Ammon's horn (tissue), 1 donor: ENCODE measurements at regions not wholly inside any gene's neighbourhood (a gene's known extent, or its start where the extent isn't known, plus 50 kb on each side); places are given as distances from the start of the nearest gene placed in this dataset.
A peak's percentile ranks its signal among the peaks of the same experiment; 100 is the strongest.

Experiments
- DNase-seq: peaks from one replicate; pipeline ENCODE4 v3.0.0-alpha.2; 2016; ENCODE audit warnings: low spot score

DNA sequence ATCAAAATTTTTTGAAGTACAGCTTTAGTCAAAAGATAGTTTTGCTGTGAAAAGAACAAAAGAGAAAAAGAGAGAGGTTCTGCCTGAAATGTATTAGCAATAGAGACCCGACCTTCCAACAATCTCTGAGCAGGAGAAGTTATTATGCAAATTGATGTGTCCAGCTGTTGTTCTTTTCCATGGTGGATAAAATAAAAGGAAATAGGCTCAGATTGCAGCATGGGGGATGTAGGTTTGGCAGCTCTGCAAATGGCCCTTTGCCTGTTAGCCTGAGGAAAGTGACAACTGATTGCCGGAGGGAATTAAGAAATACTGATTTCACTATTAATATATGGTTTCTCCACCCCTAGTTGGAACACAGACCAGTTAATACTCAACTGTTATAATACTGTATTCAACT, 1283.2 kb upstream of the NXPH2 start:
- DNase-seq, result no peak

DNA sequence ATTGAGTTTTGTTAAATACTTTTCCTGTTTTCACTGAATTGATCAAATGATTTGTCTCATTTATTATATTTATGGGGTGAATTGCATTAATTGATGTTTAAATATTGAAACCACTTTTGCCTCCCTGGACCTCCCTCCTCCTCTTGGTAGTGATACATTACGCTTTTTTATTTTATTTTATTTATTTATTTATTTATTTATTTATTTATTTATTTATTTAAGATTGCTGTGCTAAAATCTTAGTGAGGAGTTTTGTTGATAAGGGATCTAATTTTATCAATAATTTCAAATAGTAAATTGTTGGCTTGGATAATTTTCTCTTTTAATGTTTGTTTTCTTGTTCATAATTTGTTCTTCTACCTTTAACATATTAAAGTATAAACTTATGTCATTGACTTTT, 1281.0 kb upstream of the NXPH2 start:
- no peak for DNase-seq

DNA sequence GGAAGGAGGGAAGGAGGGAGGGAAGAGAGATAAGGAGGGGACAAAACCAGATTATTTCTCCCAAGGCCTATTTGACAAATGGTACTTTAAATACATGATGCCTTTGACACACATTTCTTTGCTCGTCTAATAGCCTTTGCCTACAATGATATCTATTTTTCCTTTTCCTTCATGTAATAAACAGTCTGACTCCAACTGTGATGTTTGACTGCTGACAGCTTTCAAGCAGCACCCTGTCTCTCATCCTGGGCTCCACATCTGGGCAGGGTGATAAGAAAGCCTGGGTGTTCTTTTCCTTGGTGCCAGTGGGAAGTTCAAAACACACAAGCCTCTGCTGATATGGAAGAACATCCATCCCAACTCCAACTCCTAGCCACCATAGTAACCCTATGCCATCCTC, 1277.7 kb upstream of the NXPH2 start:
- DNase-seq, result no peak

DNA sequence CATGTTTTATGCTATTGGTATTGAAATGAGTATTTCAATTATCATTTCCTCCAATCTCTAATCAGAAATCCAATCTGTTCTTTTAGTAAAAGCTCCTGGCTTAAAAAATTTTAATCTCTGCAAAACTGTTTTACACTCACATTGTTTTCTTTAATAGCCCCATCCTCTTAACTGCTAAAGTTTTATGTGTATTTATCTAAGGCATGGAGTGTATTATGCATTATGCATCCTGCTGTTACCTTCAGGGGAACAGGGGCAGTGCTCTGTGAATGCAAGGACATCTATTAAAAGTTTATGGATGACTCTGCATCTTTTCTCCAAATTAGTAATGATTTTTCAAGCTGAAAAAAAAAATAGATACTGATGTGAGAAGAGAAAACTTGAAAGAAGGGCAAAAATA, 1261.6 kb upstream of the NXPH2 start:
- no peak for DNase-seq

DNA sequence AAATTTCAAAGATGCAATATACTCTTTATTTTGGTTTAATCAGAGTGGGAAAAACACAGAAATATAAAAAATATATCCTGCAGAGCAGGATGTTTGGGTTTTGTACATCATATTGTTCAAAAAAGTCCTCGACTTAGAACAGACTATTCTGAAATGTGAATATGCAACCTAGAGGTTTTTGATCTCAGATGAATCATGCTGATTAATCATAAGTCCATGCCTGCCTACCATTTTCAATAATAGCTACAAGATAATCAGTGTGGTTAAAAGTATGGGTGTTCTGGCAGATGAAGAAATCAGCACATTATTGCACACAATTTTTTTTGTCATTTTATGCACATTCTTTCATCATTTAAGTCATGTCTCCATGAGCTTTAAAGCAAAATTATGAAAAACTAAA, 1261.0 kb upstream of the NXPH2 start:
- peak; percentile 5 for DNase-seq

DNA sequence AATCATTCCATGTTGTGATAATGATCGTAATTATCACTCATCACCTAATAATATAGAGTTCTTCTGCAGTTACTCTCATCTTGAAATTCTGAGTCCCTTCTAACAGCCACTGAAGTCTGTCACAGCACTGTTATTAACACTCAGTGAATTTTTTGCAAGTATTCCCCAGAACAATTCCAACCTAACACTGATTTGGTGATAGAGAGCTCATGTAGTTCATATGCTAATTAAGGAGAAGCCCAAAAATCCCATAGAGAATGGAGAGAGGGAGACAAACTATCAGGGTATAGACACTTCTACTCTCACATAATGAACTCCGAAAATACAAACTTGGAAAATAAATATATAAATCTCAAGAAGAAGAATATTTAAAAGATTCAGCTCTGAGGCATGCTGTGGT, 1253.4 kb upstream of the NXPH2 start:
- DNase-seq, result no peak

DNA sequence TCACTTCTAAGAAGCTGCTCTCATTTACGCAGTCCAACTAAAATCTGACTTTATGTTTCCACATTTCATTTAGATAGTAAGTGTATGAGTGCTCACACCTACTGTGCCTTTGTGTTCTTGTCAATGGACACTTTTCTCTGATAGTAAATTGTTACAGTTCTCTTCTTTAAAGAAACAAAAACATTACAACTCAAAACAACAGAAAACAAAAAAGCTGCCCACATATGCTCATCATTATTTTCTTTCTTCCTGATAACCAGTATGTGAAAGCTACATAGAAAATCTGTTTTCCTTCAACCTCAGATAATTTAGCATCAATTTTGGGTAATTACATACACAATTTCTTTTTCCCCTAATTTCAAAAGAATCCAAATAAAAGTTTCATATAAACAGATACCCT, 1247.8 kb upstream of the NXPH2 start:
- DNase-seq, result no peak

DNA sequence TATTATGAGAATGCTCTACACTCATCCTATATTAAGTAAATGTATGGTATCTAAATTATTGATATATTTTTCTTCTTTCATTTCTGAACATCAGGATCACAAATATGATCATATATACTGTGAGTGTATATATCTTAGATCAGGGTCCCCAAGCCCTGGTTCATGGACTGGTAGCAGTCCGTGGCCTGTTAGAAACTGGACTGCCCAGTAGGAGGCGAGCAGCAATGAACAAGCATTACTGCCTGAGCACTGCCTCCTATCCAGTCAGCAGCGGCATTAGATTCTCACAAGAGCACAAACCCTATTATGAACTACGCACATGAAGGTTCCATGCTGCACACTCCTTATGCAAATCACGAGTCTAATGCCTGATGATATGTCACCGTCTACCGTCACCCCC, 1247.1 kb upstream of the NXPH2 start:
- no peak for DNase-seq

DNA sequence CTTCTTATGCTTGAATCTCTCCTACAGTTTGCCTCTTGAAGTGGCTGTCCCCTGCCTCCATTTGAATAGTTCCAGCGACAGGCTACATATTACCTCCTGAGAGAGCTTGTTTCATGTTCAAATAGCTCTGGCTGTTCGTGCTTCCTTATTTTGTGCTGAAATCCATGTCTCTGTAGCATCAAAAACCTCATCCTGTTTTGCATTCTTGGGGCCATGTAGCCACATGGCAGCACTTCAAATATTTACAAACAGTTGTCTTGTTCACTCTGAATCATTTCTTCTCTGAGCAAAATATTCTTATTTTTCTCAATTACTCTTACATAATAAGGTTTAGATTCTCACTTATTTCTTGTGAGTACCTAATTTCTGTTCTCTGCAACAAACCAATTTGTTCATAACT, 1243.1 kb upstream of the NXPH2 start:
- no peak for DNase-seq

DNA sequence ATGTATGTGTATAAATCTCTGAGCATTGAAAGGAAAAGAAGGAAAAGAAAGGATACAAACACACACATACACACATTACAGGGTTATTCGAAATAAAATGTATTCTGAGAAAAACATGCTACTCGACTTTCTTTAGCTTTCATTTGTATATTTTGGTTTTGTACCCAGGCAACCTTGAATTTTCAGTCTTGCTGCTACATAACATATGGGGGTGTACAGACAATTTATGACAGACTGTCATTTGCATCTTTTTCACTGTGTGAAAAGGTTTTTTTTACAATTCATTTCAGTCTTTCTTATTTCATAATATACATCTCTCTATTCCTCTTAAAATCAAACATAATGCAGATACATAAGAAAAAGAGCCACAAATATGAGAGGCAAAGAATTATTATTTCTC, 1238.4 kb upstream of the NXPH2 start:
- DNase-seq, result no peak

DNA sequence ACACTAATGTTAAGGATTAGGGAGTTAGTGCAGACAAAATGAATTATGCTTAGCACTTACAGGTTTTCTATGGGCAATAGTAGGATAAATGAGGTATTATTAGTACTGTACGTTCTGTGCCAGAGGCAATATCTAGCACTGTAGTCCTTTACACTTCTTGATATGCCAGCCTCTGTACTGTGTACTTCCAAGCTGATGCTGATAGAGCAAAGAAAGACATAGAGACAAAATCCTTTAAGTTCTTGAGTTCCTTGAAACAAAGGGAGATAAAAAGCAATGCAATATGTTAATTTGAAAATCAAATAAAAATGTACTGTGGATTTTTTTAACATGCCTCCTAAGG, 1234.0 kb upstream of the NXPH2 start:
- DNase-seq, result no peak

DNA sequence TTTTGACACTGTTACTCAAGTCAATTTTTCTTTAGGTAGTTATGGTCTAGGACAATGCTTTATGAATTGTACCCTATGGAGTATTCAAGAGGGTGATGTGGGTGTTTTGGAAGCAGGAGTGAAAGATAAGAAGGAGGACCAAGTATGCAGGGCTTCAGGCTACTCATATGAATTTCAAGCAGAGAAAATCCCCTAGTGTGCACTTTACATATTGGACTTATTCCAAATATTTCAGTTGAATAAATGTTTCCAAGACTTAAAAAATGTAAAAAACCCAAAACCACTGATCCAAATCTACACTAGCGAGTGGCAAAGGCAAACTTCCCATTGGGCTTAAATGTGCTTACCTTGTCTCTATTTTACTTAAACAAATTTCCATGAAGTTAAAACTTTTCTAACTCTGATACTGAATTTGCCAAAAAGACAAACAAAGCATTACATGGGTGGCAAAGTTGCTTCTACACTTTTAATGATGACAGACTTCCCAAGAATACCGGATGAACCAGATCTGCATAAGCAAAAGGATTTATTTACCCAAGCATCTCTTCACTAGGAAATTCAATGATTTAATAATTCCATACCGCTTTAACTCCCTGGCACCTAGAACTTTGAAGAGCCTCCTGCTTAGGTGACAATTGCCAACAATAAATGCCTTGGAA, 1233.5 kb upstream of the NXPH2 start:
- no peak for DNase-seq

DNA sequence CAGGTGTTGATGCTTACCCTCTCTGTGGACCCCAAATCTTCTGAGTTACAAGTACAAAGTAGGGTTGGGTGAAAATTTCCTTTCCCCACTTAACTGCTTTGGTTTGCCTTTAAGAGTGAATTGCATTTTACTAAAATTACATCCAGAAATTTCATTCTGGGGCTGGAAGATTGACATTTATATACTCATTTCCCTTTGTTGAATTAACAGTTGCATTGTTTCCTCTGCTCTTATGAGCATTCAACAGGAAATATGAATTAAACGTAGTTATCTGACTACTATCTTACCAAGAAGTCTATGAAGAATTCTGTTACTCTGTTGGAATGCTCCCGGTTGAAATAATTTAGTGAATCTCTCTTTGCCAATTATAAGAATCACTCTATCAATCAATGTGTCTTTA, 1231.1 kb upstream of the NXPH2 start:
- no peak for DNase-seq

DNA sequence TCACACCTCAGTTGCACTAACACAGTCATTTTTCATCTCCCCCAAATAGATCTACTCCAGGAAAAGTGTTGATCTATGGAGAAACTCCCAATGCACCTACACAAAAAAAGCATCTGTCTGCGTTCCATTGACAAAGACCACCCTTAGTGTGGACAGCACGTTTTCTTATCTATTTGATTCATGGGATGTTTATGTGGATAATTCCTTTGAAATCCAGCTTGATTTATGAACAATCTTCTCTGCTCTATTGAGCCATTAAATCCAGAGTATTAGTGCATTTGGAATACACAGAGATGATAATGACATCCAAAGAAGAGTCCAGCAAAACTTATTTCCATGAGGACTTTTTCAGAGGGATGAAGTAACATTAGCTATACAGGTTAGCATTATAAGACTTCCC, 1221.9 kb upstream of the NXPH2 start:
- DNase-seq, result no peak

DNA sequence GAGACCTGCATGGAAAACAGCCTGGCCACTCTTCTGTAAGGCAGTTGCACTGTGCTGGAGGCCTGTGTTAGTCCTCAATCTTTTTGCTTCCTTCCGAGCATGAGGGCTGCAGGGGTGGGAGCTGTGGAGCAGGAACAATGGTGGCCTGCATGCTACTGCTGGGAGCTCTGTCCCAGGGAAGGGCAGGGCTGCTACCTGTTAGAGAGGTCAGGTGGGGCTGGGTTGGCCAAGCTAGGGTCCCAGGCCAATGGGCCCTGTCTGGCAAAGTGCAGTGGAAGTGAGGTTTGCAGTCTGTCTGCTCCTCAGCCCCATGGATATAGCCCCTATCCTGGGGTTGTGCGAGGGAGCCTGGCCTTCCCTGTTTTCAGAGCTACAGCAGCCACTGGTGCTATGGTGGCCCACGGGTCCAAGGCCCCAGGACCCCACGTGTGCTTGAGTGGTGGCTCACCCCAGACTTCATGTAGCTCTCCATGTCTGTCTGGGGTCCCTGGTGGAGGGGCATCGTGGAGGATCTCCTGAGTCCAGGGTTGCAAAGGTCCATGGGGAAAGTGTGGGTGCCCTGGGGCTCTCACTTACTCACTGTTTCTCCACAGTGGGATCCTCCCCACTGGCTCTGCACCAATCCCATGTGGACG, 1212.6 kb upstream of the NXPH2 start:
- no peak for DNase-seq

DNA sequence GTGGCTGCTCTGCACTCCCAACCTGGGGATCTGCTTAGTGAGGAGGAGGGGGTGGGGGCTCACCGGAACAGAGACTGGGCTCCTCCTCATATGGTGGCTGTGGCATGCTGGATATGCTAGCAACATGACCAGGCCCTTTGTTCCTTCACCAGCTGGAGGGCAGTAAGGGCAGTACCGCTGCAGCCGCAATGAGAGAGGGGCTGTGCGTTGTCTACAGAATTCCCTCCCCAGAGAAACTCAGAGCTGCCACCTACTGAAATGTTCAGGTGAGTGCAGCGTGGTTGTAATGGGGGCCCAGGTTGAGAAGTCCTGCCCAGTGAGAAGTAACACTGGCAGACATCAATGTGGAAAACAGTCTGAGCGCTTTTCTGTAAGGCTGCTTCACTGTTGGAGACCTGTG, 1211.9 kb upstream of the NXPH2 start:
- DNase-seq, result no peak

DNA sequence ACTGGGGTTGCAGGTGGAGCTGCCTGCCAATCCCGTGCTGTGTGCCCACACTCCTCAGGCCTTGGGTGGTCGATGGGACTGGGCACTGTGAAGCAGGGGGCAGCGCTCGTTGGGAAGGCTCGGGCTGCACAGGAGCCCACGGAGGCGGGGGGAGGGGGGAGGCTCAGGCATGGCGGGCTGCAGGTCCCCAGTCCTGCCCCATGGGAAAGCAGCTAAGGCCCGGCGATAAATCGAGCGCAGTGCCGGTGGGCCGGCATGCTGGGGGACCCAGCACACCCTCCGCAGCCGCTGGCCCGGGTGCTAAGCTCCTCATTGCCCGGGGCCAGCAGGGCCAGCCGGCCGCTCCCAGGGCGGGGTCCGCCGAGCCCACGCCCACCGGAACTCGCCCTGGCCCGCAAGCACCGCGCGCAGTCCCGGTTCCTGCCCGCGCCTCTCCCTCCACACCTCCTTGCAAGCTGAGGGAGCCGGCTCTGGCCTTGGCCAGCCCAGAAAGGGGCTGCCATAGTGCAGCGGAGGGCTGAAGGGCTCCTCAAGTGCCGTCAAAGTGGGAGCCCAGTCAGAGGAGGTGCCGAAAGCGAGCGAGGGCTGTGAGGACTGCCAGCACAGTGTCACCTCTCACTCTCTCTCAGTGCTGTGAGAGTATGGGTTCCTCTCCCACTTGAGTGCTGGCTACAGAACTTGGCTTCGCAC, 1210.6 kb upstream of the NXPH2 start:
- DNase-seq, result no peak

DNA sequence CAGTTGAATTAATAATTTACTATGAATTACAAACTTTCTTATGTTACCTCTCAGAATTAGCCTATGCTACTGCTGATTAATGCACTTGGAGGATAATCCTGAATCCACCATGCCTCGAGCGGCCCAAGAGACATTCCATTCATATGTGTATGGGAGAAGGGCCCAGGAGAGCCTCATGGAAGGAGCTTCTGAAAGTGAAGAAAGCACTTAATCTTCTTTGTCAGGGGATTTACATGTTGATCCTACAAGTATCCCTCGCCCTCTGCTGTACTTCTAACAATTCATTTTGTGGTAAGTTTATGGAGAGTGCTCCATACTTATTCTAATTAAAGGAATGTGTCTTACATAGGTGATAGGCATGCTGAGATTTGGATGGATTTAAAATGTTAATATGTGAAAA, 1189.1 kb upstream of the NXPH2 start:
- DNase-seq, result no peak

DNA sequence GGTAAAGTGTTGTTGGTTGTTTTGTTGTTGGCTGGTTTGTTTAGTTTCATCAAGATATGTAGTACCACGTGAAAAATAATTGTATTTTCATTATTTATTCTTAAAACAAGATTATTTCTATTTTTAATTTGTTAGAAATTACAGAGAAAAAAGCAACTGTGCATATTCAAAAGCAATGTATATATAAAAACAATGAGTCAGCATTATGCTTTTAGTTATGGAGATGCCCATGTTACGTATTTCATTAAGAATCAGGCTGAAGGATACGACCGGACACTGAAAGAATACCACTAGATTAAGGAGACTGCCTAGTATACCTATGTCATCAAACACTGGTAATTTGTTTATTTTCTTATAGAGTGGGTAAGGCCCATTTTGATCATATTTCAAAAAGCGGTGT, 1188.4 kb upstream of the NXPH2 start:
- DNase-seq, result no peak

DNA sequence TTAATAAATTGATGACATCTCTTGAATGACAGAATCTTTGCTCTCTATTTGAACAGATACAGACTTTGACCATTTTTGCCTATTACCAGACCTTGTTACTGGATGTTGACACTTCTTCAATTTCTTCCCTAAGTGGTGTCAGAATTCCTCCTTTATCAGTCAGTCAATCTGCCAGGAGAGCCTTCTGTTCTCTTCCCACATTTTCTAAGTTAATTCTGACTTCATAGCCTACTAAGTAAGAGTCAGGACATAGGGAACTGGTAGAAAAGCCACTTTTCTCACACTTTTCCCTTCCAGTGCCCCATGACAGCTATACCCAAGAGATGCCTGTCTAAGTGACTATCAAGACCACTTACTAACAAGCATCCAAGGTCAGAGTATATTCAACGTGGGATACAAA, 1187.5 kb upstream of the NXPH2 start:
- no peak for DNase-seq

DNA sequence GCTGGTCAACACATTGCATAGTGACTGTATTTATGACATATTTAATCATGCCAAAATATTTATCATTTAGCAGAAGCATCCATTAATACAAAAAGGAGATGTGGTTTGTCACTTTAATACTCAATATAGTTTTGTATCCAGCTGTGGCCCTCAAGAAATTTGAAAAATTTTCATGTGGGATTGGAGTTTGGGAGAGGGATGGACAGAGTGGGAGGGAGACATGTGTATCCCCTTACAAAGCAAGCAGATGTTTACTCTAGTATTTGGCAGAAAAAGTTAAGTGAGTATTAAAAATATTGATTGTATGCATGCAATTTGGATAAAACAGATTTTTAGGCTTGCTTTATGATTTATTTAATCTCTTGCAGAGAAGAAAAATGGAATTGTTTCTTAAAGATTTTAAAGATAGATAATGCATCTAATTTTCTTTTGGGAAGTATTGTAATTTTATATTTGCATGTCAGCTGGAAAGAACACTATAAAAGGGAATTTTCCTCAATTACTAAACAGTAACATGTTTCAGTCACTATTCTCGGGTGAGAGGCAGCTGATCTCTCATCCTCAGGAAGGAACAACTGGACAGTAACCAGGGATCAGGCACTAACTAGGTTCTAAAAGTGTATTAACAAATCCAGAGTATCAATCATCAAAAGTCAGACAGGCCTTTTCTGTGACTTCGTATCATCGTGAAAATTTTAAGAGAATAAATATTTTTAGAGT, 1184.7 kb upstream of the NXPH2 start:
- DNase-seq, result no peak

DNA sequence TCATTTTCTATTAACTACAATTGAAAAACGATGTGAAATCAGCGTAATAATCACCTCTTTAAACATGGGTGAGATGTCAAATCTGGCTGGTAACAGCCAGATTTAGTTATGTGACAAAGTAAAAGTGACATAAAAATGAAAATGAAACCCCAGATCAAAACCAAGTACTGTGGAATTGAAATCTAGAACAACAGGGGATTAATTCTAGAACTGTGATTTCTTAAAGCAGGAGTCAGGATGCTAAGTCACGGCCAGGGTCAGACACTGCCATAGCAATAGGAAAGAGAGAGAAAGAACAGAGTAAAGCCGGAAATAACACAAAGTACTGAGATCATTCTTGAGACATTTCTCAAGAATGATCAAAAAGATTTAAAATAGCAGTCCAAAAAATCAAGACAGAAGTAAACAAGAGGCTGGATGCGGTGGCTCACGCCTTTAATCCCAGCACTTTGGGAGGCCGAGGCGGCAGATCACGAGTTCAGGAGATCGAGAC, 1183.7 kb upstream of the NXPH2 start:
- no peak for DNase-seq
